ENCODE measurements at regions not wholly inside any gene's neighbourhood (a gene's known extent, or its start where the extent isn't known, plus 50 kb on each side); places are given as distances from the start of the nearest gene placed in this dataset.

DNA sequence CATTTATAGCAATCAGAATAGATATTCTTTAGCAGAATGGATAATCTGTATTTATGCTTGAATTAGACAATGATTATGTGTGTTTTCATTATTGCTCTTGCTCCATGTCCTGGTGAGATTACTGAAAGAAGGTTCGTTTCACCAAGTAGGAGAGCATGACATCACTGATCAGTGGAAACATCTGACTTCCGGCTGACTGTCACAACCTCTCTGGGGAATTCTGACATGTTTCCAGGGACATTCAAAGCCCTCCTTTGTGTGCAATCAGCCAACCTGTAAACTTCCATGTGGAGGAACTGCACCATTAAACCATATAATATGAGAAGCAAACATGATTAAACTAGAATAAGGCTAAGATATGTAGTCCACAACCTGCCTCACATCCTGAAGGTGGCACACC, 424.8 kb upstream of the ADGRL4 start:
- TF ChIP-seq, protein P1, sequence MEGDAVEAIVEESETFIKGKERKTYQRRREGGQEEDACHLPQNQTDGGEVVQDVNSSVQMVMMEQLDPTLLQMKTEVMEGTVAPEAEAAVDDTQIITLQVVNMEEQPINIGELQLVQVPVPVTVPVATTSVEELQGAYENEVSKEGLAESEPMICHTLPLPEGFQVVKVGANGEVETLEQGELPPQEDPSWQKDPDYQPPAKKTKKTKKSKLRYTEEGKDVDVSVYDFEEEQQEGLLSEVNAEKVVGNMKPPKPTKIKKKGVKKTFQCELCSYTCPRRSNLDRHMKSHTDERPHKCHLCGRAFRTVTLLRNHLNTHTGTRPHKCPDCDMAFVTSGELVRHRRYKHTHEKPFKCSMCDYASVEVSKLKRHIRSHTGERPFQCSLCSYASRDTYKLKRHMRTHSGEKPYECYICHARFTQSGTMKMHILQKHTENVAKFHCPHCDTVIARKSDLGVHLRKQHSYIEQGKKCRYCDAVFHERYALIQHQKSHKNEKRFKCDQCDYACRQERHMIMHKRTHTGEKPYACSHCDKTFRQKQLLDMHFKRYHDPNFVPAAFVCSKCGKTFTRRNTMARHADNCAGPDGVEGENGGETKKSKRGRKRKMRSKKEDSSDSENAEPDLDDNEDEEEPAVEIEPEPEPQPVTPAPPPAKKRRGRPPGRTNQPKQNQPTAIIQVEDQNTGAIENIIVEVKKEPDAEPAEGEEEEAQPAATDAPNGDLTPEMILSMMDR (IDR thresholded peaks at IDR 0.05): no peak
- no peak for TF ChIP-seq POLR2A (IDR thresholded peaks at IDR 0.05)
